Stimulated activated CD4-positive, alpha-beta T cell treated with anti-CD3 and anti-CD28 coated beads, TNF-alpha, amount 100 ng/mL, for 48 hours (primary cell): ENCODE measurements at regions not wholly inside any gene's neighbourhood (a gene's known extent, or its start where the extent isn't known, plus 50 kb on each side); places are given as distances from the start of the nearest gene placed in this dataset.
"Not testable (repeated sequence)": the region's sequence is repeated elsewhere in the genome, so short reads cannot be mapped to it uniquely, and the experiment has no call there.

Experiments used
- DNase-seq, 3 donors: peaks; one replicate each; pipeline ENCODE4 v3.0.0-alpha.2; 2020; ENCODE audit warnings: low read depth in 3 of 3

GRCh38 chr1:149700220-149700619 lies 82.3 kb upstream of the FCGR1A start:
- peak in 1 of 3 donors; percentile 2 for DNase-seq

- DNase-seq = not testable (repeated sequence)
These were observed 81.6 kb upstream of the FCGR1A start for GRCh38 chr1:149700677-149701567.

GRCh38 chr1:149708192-149708853 lies 74.2 kb upstream of the FCGR1A start:
- DNase-seq = peak; percentile 23 to 50 (median 49)

- DNase-seq = not testable (repeated sequence)
These were observed 70.8 kb upstream of the FCGR1A start for GRCh38 chr1:149711651-149712050.

- peak; percentile 4 to 39 (median 19) for DNase-seq
These were observed 70.2 kb upstream of the FCGR1A start for GRCh38 chr1:149712154-149712927.

- DNase-seq = not testable (repeated sequence)
These were observed 69.0 kb upstream of the FCGR1A start for GRCh38 chr1:149713513-149713912.

GRCh38 chr1:149713952-149714351 lies 68.5 kb upstream of the FCGR1A start:
- not testable (repeated sequence) for DNase-seq

- DNase-seq = not testable (repeated sequence)
These were observed 57.7 kb upstream of the FCGR1A start for GRCh38 chr1:149724618-149725302.

- not testable (repeated sequence) for DNase-seq
These were observed 55.8 kb upstream of the FCGR1A start for GRCh38 chr1:149726688-149727087.

GRCh38 chr1:149728598-149728997 lies 53.9 kb upstream of the FCGR1A start:
- not testable (repeated sequence) for DNase-seq
